Keratinocyte (primary cell): ENCODE measurements at regions not wholly inside any gene's neighbourhood (a gene's known extent, or its start where the extent isn't known, plus 50 kb on each side); places are given as distances from the start of the nearest gene placed in this dataset.

ENCODE experiments used
- DNase-seq: peaks from one replicate; pipeline ENCODE4 v3.0.0-alpha.2; 2011; ENCODE audit warnings: low read depth, missing footprints, low spot score
- FAIRE-seq: peaks from 2 replicates; lab custom pipeline; 2011; peaks lifted over from hg19 to GRCh38; lab: Jason Lieb, UNC
- H2AFZ ChIP-seq: 2 replicates; pipeline ENCODE4 v1.6.0; 2012; ENCODE audit warnings: low read length, control low read depth, inconsistent platforms; ENCODE audit not compliant: control insufficient read depth
- H3K27ac ChIP-seq: 2 replicates; pipeline ENCODE4 v1.5.1; 2011; ENCODE audit warnings: low read length; ENCODE audit not compliant: control insufficient read depth, insufficient read depth
- H3K27me3 ChIP-seq: 3 replicates; pipeline ENCODE4 v1.6.0; 2011; ENCODE audit warnings: low read length; ENCODE audit not compliant: control insufficient read depth, insufficient read depth; ENCODE audit errors: extremely low read depth
- H3K36me3 ChIP-seq, 2 experiments: 2 replicates in 1 of 2; 3 replicates in 1 of 2; pipeline ENCODE4 v1.5.1; 2011; ENCODE audit warnings: low read length in 2 of 2, mild to moderate bottlenecking in 1 of 2; ENCODE audit not compliant: control insufficient read depth in 2 of 2, insufficient read depth in 2 of 2; ENCODE audit errors: extremely low read depth in 1 of 2
- H3K4me1 ChIP-seq: 3 replicates; pipeline ENCODE4 v1.5.1; 2011; ENCODE audit warnings: low read length; ENCODE audit not compliant: control insufficient read depth, insufficient read depth; ENCODE audit errors: extremely low read depth
- H3K4me2 ChIP-seq: 3 replicates; pipeline ENCODE4 v1.6.0; 2011; ENCODE audit warnings: low read depth, low read length; ENCODE audit not compliant: control insufficient read depth, insufficient read depth; ENCODE audit errors: extremely low read depth
- H3K4me3 ChIP-seq, 3 experiments: fragments of 200-600 bp in 1 of 3; sonication (generic) in 1 of 3; 2 replicates in 2 of 3; 3 replicates in 1 of 3; pipeline ENCODE4 v1.5.1; 2011 to 2016; ENCODE audit warnings: low read length in 3 of 3, mild to moderate bottlenecking in 3 of 3, control low read depth in 2 of 3, inconsistent platforms in 1 of 3, low read depth in 1 of 3, mixed read lengths in 1 of 3, mixed run types in 1 of 3, moderate library complexity in 1 of 3; ENCODE audit not compliant: control insufficient read depth in 2 of 3, insufficient read depth in 2 of 3; ENCODE audit errors: extremely low read depth in 1 of 3
- H3K79me2 ChIP-seq: 2 replicates; pipeline ENCODE4 v1.6.0; 2012; ENCODE audit warnings: low read length; ENCODE audit not compliant: control insufficient read depth, insufficient read depth
- H3K9ac ChIP-seq: 3 replicates; pipeline ENCODE4 v1.6.0; 2011; ENCODE audit warnings: low read length; ENCODE audit not compliant: control insufficient read depth, insufficient read depth; ENCODE audit errors: extremely low read depth
- H3K9me1 ChIP-seq: 3 replicates; pipeline ENCODE4 v1.6.0; 2011; ENCODE audit warnings: low read length; ENCODE audit not compliant: control insufficient read depth, insufficient read depth; ENCODE audit errors: extremely low read depth
- H3K9me3 ChIP-seq: 2 replicates; pipeline ENCODE4 v1.5.1; 2012; ENCODE audit warnings: low read depth, low read length; ENCODE audit not compliant: control insufficient read depth
- H4K20me1 ChIP-seq: 3 replicates; pipeline ENCODE4 v1.6.0; 2011; ENCODE audit warnings: low read length; ENCODE audit not compliant: control insufficient read depth, insufficient read depth; ENCODE audit errors: extremely low read depth
- EZH2 ChIP-seq: IDR thresholded peaks from one replicate; pipeline ENCODE4 v1.6.1; 2012; ENCODE audit warnings: inconsistent platforms, mild to moderate bottlenecking, low read length, moderate library complexity
- dilution Hi-C: fragments of 300-500 bp; cut with MboI; formaldehyde crosslinking; loops from one replicate; pipeline ENCODE4 v1.7.0; 2020; ENCODE audit warnings: low sequenced_read_pairs; ENCODE audit not compliant: extremely low pct_ligation_motif_present
- TF ChIP-seq, protein P1 (sequence below), 3 experiments: IDR thresholded peaks in 1 of 3; conservative IDR thresholded peaks in 1 of 3; optimal IDR thresholded peaks in 1 of 3; 2 replicates in 2 of 3; 3 replicates in 1 of 3; pipeline versions ENCODE3 to v1.5.1; 2011; ENCODE audit warnings: low read length in 3 of 3, mild to moderate bottlenecking in 3 of 3, moderate library complexity in 2 of 3, control low read depth in 1 of 3, inconsistent platforms in 1 of 3; ENCODE audit not compliant: insufficient read depth in 2 of 3; ENCODE audit errors: extremely low read depth in 1 of 3

DNA sequence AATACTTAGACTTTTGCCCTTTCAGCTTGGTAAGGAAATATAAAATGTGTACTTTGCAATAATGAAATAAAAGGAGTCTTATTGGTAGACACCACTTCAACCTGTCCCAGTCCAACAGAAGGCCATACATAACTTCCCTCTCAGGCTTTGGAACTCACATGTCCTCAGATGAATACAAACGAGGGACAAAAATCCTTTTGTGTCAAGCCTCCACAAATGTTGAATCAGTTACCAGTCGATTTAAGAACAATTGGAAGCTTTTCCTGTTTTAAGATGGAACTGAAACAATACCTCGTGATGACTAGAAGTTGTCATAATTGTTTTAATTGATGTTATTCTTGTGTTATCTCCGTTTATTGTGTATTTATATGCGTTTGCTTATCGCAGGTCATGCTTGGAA lies 385.1 kb upstream of the POU3F3 start:
- Histone ChIP-seq H3K4me1 (no peaks in the 10 kb centered on the region), H3K36me3 (no peaks in the 10 kb centered on the region), H3K9me3 (no peaks in the 10 kb centered on the region), H2AFZ (no peak overlapping the region), H3K27me3 (no peaks in the 10 kb centered on the region), H3K27ac (no peak overlapping the region), H3K9ac (no peak overlapping the region), H3K9me1 (no peaks in the 10 kb centered on the region), H3K4me3 (no peak overlapping the region), H3K79me2 (no peaks in the 10 kb centered on the region), H4K20me1 (no peaks in the 10 kb centered on the region), H3K4me2 (no peak overlapping the region)
- TF ChIP-seq, protein P1, sequence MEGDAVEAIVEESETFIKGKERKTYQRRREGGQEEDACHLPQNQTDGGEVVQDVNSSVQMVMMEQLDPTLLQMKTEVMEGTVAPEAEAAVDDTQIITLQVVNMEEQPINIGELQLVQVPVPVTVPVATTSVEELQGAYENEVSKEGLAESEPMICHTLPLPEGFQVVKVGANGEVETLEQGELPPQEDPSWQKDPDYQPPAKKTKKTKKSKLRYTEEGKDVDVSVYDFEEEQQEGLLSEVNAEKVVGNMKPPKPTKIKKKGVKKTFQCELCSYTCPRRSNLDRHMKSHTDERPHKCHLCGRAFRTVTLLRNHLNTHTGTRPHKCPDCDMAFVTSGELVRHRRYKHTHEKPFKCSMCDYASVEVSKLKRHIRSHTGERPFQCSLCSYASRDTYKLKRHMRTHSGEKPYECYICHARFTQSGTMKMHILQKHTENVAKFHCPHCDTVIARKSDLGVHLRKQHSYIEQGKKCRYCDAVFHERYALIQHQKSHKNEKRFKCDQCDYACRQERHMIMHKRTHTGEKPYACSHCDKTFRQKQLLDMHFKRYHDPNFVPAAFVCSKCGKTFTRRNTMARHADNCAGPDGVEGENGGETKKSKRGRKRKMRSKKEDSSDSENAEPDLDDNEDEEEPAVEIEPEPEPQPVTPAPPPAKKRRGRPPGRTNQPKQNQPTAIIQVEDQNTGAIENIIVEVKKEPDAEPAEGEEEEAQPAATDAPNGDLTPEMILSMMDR (optimal IDR thresholded peaks at IDR 0.05 in 1 of 3, IDR thresholded peaks at IDR 0.05 in 1 of 3, conservative IDR thresholded peaks at IDR 0.05 in 1 of 3; ENCODE audit: extremely low read depth in 1 of 3, insufficient read depth in 2 of 3, low read length in 3 of 3) = no peak
- no peak for TF ChIP-seq EZH2
- no peak for DNase-seq
- dilution Hi-C loops = no loop called here
- FAIRE-seq = no peak

DNA sequence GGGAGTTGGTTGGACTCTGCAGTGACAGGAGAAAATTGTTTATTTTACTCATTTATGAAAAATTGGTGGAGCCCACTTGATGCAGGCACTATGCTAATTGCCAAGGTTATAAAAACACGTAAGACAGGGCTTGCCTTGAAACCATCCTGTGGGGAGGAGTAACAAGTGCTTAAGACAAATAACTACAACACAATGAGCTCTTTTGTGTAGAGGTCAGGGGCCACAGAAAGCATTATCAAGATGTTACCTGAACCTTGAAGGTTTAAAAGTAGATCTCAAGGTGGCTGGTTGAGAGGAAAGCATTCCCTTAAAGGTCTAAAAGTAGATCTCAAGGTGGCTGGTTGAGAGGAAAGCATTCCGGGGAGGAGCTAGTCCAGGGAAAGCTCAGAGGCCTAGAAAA lies 381.8 kb upstream of the POU3F3 start:
- H3K9me3 ChIP-seq = no peaks in the 10 kb centered on the region
- no peak overlapping the region for H3K9ac ChIP-seq
- no peak overlapping the region for H3K4me3 ChIP-seq
- no peak overlapping the region for H3K4me2 ChIP-seq
- no peak for DNase-seq
- no peaks in the 10 kb centered on the region for H3K79me2 ChIP-seq
- no peaks in the 10 kb centered on the region for H3K9me1 ChIP-seq
- dilution Hi-C loops = no loop called here
- no peak for TF ChIP-seq EZH2
- TF ChIP-seq, protein P1 (optimal IDR thresholded peaks at IDR 0.05 in 1 of 3, IDR thresholded peaks at IDR 0.05 in 1 of 3, conservative IDR thresholded peaks at IDR 0.05 in 1 of 3; ENCODE audit: extremely low read depth in 1 of 3, insufficient read depth in 2 of 3, low read length in 3 of 3) = no peak
- H4K20me1 ChIP-seq = no peaks in the 10 kb centered on the region
- no peaks in the 10 kb centered on the region for H3K36me3 ChIP-seq
- no peaks in the 10 kb centered on the region for H3K27me3 ChIP-seq
- no peak overlapping the region for H2AFZ ChIP-seq
- H3K4me1 ChIP-seq = no peaks in the 10 kb centered on the region
- no peak overlapping the region for H3K27ac ChIP-seq
- FAIRE-seq = no peak
